H9 (cell line): ENCODE measurements at regions not wholly inside any gene's neighbourhood (a gene's known extent, or its start where the extent isn't known, plus 50 kb on each side); places are given as distances from the start of the nearest gene placed in this dataset.

Experiments
- DNase-seq: peaks from one replicate; pipeline ENCODE4 v3.0.0-alpha.2; 2017
- H2AFZ ChIP-seq: one replicate; pipeline ENCODE4 v1.6.1; 2013; ENCODE audit warnings: mild to moderate bottlenecking, low read length, control low read depth, moderate library complexity
- H2AK5ac ChIP-seq: 2 replicates; pipeline ENCODE4 v1.6.1; 2013; ENCODE audit warnings: low read length, control low read depth, mixed read lengths; ENCODE audit not compliant: insufficient read length
- H2BK120ac ChIP-seq: one replicate; pipeline ENCODE4 v1.6.1; 2013; ENCODE audit warnings: low read depth, mild to moderate bottlenecking, low read length, control low read depth, inconsistent platforms; ENCODE audit not compliant: poor library complexity, severe bottlenecking
- H2BK12ac ChIP-seq: 2 replicates; pipeline ENCODE4 v1.6.1; 2013; ENCODE audit warnings: low read length, control low read depth, mixed read lengths, low read depth; ENCODE audit not compliant: insufficient read length
- H2BK15ac ChIP-seq: 2 replicates; pipeline ENCODE4 v1.6.1; 2013; ENCODE audit warnings: low read depth, low read length, control low read depth
- H2BK20ac ChIP-seq: one replicate; pipeline ENCODE4 v1.6.1; 2013; ENCODE audit warnings: low read depth, mild to moderate bottlenecking, low read length, control low read depth, inconsistent platforms; ENCODE audit not compliant: poor library complexity, severe bottlenecking
- H2BK5ac ChIP-seq: 2 replicates; pipeline ENCODE4 v1.6.1; 2013; ENCODE audit warnings: low read length, control low read depth, mixed read lengths; ENCODE audit not compliant: insufficient read length
- H3K14ac ChIP-seq: 2 replicates; pipeline ENCODE4 v1.6.1; 2013; ENCODE audit warnings: low read length, control low read depth; ENCODE audit not compliant: insufficient read depth
- H3K18ac ChIP-seq: 2 replicates; pipeline ENCODE4 v1.6.1; 2013; ENCODE audit warnings: low read depth, mild to moderate bottlenecking, mixed read lengths, low read length, control low read depth; ENCODE audit not compliant: insufficient read length
- H3K23ac ChIP-seq: 2 replicates; pipeline ENCODE4 v1.6.1; 2013; ENCODE audit warnings: low read length, control low read depth, mixed read lengths, low read depth; ENCODE audit not compliant: insufficient read length
- H3K23me2 ChIP-seq: 2 replicates; pipeline ENCODE4 v1.6.1; 2013; ENCODE audit warnings: low read depth, mild to moderate bottlenecking, mixed read lengths, low read length, control low read depth; ENCODE audit not compliant: insufficient read length, poor library complexity, severe bottlenecking
- H3K27ac ChIP-seq: 2 replicates; pipeline ENCODE4 v1.5.1; 2013; ENCODE audit warnings: low read length, control low read depth, mixed read lengths, low read depth; ENCODE audit not compliant: insufficient read length
- H3K27me3 ChIP-seq: 2 replicates; pipeline ENCODE4 v1.6.1; 2013; ENCODE audit warnings: low read length, control low read depth, inconsistent platforms; ENCODE audit not compliant: insufficient read depth
- H3K4ac ChIP-seq: 2 replicates; pipeline ENCODE4 v1.6.1; 2013; ENCODE audit warnings: low read depth, mild to moderate bottlenecking, control low read depth, inconsistent platforms, low read length, moderate library complexity
- H3K4me1 ChIP-seq: 2 replicates; pipeline ENCODE4 v1.6.1; 2013; ENCODE audit warnings: low read length, control low read depth, inconsistent platforms; ENCODE audit not compliant: insufficient read depth
- H3K4me2 ChIP-seq: 2 replicates; pipeline ENCODE4 v1.6.1; 2013; ENCODE audit warnings: low read length, control low read depth, mixed read lengths; ENCODE audit not compliant: insufficient read length, insufficient read depth
- H3K56ac ChIP-seq: 2 replicates; pipeline ENCODE4 v1.6.1; 2013; ENCODE audit warnings: low read depth, mild to moderate bottlenecking, mixed read lengths, low read length, control low read depth; ENCODE audit not compliant: insufficient read length
- H3K79me1 ChIP-seq: 2 replicates; pipeline ENCODE4 v1.6.1; 2013; ENCODE audit warnings: low read depth, mild to moderate bottlenecking, moderate library complexity, low read length, control low read depth, inconsistent platforms; ENCODE audit not compliant: insufficient read depth, poor library complexity, severe bottlenecking
- H3K79me2 ChIP-seq: 2 replicates; pipeline ENCODE4 v1.6.1; 2013; ENCODE audit warnings: low read length, control low read depth, inconsistent platforms; ENCODE audit not compliant: insufficient read depth
- H3K9ac ChIP-seq: 2 replicates; pipeline ENCODE4 v1.6.1; 2013; ENCODE audit warnings: low read length, control low read depth, mixed read lengths; ENCODE audit not compliant: insufficient read length; ENCODE audit errors: extremely low read depth
- H3K9me3 ChIP-seq: one replicate; pipeline ENCODE4 v1.6.1; 2013; ENCODE audit warnings: low read depth, low read length, inconsistent platforms; ENCODE audit not compliant: control insufficient read depth
- H3T11ph ChIP-seq: one replicate; pipeline ENCODE4 v1.6.1; 2013; ENCODE audit warnings: mild to moderate bottlenecking, low read length, control low read depth, inconsistent platforms
- H4K20me1 ChIP-seq: one replicate; pipeline ENCODE4 v1.6.1; 2013; ENCODE audit not compliant: control insufficient read depth, insufficient read length, insufficient read depth
- H4K5ac ChIP-seq: 2 replicates; pipeline ENCODE4 v1.6.1; 2013; ENCODE audit warnings: low read depth, mild to moderate bottlenecking, mixed read lengths, low read length, control low read depth; ENCODE audit not compliant: insufficient read length
- H4K8ac ChIP-seq: replicated peaks from 2 replicates; pipeline ENCODE4 v1.6.1; 2013; ENCODE audit warnings: low read length, control low read depth, mixed read lengths, low read depth; ENCODE audit not compliant: insufficient read length
- H4K91ac ChIP-seq: 2 replicates; pipeline ENCODE4 v1.6.1; 2013; ENCODE audit warnings: low read depth, mild to moderate bottlenecking, moderate library complexity, mixed read lengths, low read length, control low read depth; ENCODE audit not compliant: insufficient read length
- H3K27ac Mint-ChIP-seq, 3 experiments: 2 replicates in 2 of 3; 3 replicates in 1 of 3; pipeline ENCODE4 v1.8.0; 2020 to 2021; ENCODE audit warnings: mixed read lengths in 3 of 3, mild to moderate bottlenecking in 1 of 3, moderate library complexity in 1 of 3
- H3K27me3 Mint-ChIP-seq: 2 replicates; pipeline ENCODE4 v1.8.0; 2021; ENCODE audit warnings: low read depth, mild to moderate bottlenecking, moderate library complexity, mixed read lengths
- H3K36me3 Mint-ChIP-seq, 3 experiments: 2 replicates in 2 of 3; 3 replicates in 1 of 3; pipeline ENCODE4 v1.8.0; 2020 to 2021; ENCODE audit warnings: low read depth in 3 of 3, mixed read lengths in 3 of 3; ENCODE audit not compliant: insufficient read depth in 1 of 3
- H3K4me1 Mint-ChIP-seq, 2 experiments: 2 replicates each; pipeline ENCODE4 v1.8.0; 2020; ENCODE audit warnings: mixed read lengths in 2 of 2
- H3K4me3 Mint-ChIP-seq, 2 experiments: 2 replicates in 1 of 2; 3 replicates in 1 of 2; pipeline ENCODE4 v1.8.0; 2020 to 2021; ENCODE audit warnings: mild to moderate bottlenecking in 2 of 2, mixed read lengths in 2 of 2, moderate library complexity in 1 of 2
- H3K9me3 Mint-ChIP-seq, 2 experiments: 2 replicates in 1 of 2; 3 replicates in 1 of 2; pipeline ENCODE4 v1.8.0; 2020; ENCODE audit warnings: mild to moderate bottlenecking in 2 of 2, mixed read lengths in 2 of 2, moderate library complexity in 1 of 2
- whole genome bisulfite sequencing: extraction: QIAGEN DNeasy Blood & Tissue Kit; methylation state at CpG from one replicate; pipeline ENCODE4 v1.1.7; 2013; ENCODE audit warnings: missing lambda C conversion rate, low lambda C conversion rate, mixed read lengths; ENCODE audit not compliant: insufficient read length; ENCODE audit errors: extremely low coverage; 5-methylcytosine and 5-hydroxymethylcytosine counted together
- TF ChIP-seq, protein P1 (sequence below): fragments of 200-600 bp; sonication (generic); conservative IDR thresholded peaks from 3 replicates; pipeline ENCODE4 v1.8.0; 2021; ENCODE audit warnings: antibody characterized with exemption, mild to moderate bottlenecking

GRCh38 chr15:91603384-91604080, 250.0 kb upstream of the SLCO3A1 start:
- H3K23ac ChIP-seq: no peak overlapping the region
- H2BK120ac ChIP-seq: no peak overlapping the region
- H3K27me3 Mint-ChIP-seq: peaks cover under 1% of the 10 kb centered on the region; the same call in 1 of the 2 replicates

More at GRCh38 chr15:91603384-91604080, 250.0 kb upstream of the SLCO3A1 start:
- H4K91ac ChIP-seq: no peak overlapping the region
- TF ChIP-seq, protein P1, sequence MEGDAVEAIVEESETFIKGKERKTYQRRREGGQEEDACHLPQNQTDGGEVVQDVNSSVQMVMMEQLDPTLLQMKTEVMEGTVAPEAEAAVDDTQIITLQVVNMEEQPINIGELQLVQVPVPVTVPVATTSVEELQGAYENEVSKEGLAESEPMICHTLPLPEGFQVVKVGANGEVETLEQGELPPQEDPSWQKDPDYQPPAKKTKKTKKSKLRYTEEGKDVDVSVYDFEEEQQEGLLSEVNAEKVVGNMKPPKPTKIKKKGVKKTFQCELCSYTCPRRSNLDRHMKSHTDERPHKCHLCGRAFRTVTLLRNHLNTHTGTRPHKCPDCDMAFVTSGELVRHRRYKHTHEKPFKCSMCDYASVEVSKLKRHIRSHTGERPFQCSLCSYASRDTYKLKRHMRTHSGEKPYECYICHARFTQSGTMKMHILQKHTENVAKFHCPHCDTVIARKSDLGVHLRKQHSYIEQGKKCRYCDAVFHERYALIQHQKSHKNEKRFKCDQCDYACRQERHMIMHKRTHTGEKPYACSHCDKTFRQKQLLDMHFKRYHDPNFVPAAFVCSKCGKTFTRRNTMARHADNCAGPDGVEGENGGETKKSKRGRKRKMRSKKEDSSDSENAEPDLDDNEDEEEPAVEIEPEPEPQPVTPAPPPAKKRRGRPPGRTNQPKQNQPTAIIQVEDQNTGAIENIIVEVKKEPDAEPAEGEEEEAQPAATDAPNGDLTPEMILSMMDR: no peak
- no peaks in the 10 kb centered on the region for H3K9me3 ChIP-seq
- no peaks in the 10 kb centered on the region for H3K23me2 ChIP-seq
- H2BK15ac ChIP-seq: no peak overlapping the region
- H3K9ac ChIP-seq: no peak overlapping the region
- no peak overlapping the region for H3K14ac ChIP-seq
- H2BK5ac ChIP-seq: no peak overlapping the region
- no peak overlapping the region for H2BK20ac ChIP-seq
- Mint-ChIP-seq H3K36me3 (no peaks in the 10 kb centered on the region), H3K27ac (no peak overlapping the region), H3K4me3 (no peak overlapping the region), H3K4me1 (no peaks in the 10 kb centered on the region), H3K9me3 (no peaks in the 10 kb centered on the region)
- no peak overlapping the region for H4K5ac ChIP-seq
- H3K27ac ChIP-seq: no peak overlapping the region
- no peaks in the 10 kb centered on the region for H3K4me1 ChIP-seq
- WGBS: no CpG with 5 or more reads among the region's 4 CpGs
- H3K79me2 ChIP-seq: no peaks in the 10 kb centered on the region
- H2AK5ac ChIP-seq: no peak overlapping the region
- H3K56ac ChIP-seq: no peak overlapping the region
- H3T11ph ChIP-seq: no peak overlapping the region
- DNase-seq: no peak
- H4K8ac ChIP-seq: no peak overlapping the region
- H2AFZ ChIP-seq: no peak overlapping the region
- H3K4me2 ChIP-seq: no peak overlapping the region
- H3K79me1 ChIP-seq: no peaks in the 10 kb centered on the region
- H3K4ac ChIP-seq: no peak overlapping the region
- no peak overlapping the region for H2BK12ac ChIP-seq
- H3K18ac ChIP-seq: no peak overlapping the region
- H3K27me3 ChIP-seq: no peaks in the 10 kb centered on the region
- no peaks in the 10 kb centered on the region for H4K20me1 ChIP-seq
